ENCODE measurements at regions not wholly inside any gene's neighbourhood (a gene's known extent, or its start where the extent isn't known, plus 50 kb on each side); places are given as distances from the start of the nearest gene placed in this dataset.

GRCh38 chr13:38617936-38618335 lies 68.9 kb upstream of the FREM2 start:
- Mint-ChIP-seq H3K4me3 (ENCODE audit: low read depth) (no peak overlapping the region), H3K9me3 (ENCODE audit: low read depth) (no peaks in the 10 kb centered on the region), H3K4me1 (ENCODE audit: low read depth) (peaks cover 5% of the 10 kb centered on the region), H3K27ac (no peak overlapping the region), H3K36me3 (ENCODE audit: insufficient read depth) (no peaks in the 10 kb centered on the region), H3K27me3 (no peaks in the 10 kb centered on the region)
- no peak for DNase-seq (ENCODE audit: low spot score, unreplicated experiment)
- TF ChIP-seq CTCF (IDR thresholded peaks at IDR 0.05; ENCODE audit: unreplicated experiment), result no peak

GRCh38 chr13:38618336-38618735 lies 68.5 kb upstream of the FREM2 start:
- H3K27me3 Mint-ChIP-seq, result no peaks in the 10 kb centered on the region

GRCh38 chr13:38618881-38619280 lies 68.0 kb upstream of the FREM2 start:
- H3K27ac Mint-ChIP-seq, result no peak overlapping the region
- no peaks in the 10 kb centered on the region for H3K27me3 Mint-ChIP-seq
- DNase-seq (ENCODE audit: low spot score, unreplicated experiment), result no peak
- H3K4me3 Mint-ChIP-seq (ENCODE audit: low read depth), result no peak overlapping the region
- no peak for TF ChIP-seq CTCF (IDR thresholded peaks at IDR 0.05; ENCODE audit: unreplicated experiment)
- H3K9me3 Mint-ChIP-seq (ENCODE audit: low read depth), result no peaks in the 10 kb centered on the region
- peaks cover 5% of the 10 kb centered on the region for H3K4me1 Mint-ChIP-seq (ENCODE audit: low read depth)
- H3K36me3 Mint-ChIP-seq (ENCODE audit: insufficient read depth), result no peaks in the 10 kb centered on the region

More at GRCh38 chr13:38618336-38618735, 68.5 kb upstream of the FREM2 start:
- H3K27ac Mint-ChIP-seq, result no peak overlapping the region
- H3K9me3 Mint-ChIP-seq (ENCODE audit: low read depth), result no peaks in the 10 kb centered on the region
- no peaks in the 10 kb centered on the region for H3K36me3 Mint-ChIP-seq (ENCODE audit: insufficient read depth)
- TF ChIP-seq CTCF (IDR thresholded peaks at IDR 0.05; ENCODE audit: unreplicated experiment), result no peak
- peaks cover 5% of the 10 kb centered on the region for H3K4me1 Mint-ChIP-seq (ENCODE audit: low read depth)
- no peak overlapping the region for H3K4me3 Mint-ChIP-seq (ENCODE audit: low read depth)
- no peak for DNase-seq (ENCODE audit: low spot score, unreplicated experiment)

- Mint-ChIP-seq H3K27me3 (no peaks in the 10 kb centered on the region), H3K4me1 (ENCODE audit: low read depth) (peaks cover 11% of the 10 kb centered on the region), H3K9me3 (ENCODE audit: low read depth) (no peaks in the 10 kb centered on the region), H3K36me3 (ENCODE audit: insufficient read depth) (no peaks in the 10 kb centered on the region), H3K27ac (no peak overlapping the region), H3K4me3 (ENCODE audit: low read depth) (no peak overlapping the region)
- no peak for DNase-seq (ENCODE audit: low spot score, unreplicated experiment)
- no peak for TF ChIP-seq CTCF (IDR thresholded peaks at IDR 0.05; ENCODE audit: unreplicated experiment)
Measured at GRCh38 chr13:38620876-38621275, 66.0 kb upstream of the FREM2 start.

GRCh38 chr13:38624822-38625221 lies 62.1 kb upstream of the FREM2 start:
- peaks cover 8% of the 10 kb centered on the region for H3K4me1 Mint-ChIP-seq (ENCODE audit: low read depth)
- DNase-seq (ENCODE audit: low spot score, unreplicated experiment), result no peak
- no peaks in the 10 kb centered on the region for H3K9me3 Mint-ChIP-seq (ENCODE audit: low read depth)
- TF ChIP-seq CTCF (IDR thresholded peaks at IDR 0.05; ENCODE audit: unreplicated experiment), result no peak
- H3K27me3 Mint-ChIP-seq, result no peaks in the 10 kb centered on the region
- H3K27ac Mint-ChIP-seq, result peak overlapping the region; percentile 9
- peak overlapping the region; percentile 34 for H3K4me3 Mint-ChIP-seq (ENCODE audit: low read depth)
- H3K36me3 Mint-ChIP-seq (ENCODE audit: insufficient read depth), result no peaks in the 10 kb centered on the region

Data from progenitor cell of endocrine pancreas (in vitro differentiated cells).